B cell (primary cell): ENCODE measurements at regions not wholly inside any gene's neighbourhood (a gene's known extent, or its start where the extent isn't known, plus 50 kb on each side); places are given as distances from the start of the nearest gene placed in this dataset.

Experiments used
- ATAC-seq: fragments of 200-7000 bp; cut with Tn5 transposase; one replicate; pipeline ENCODE4 v1.10.0; 2021; ENCODE audit warnings: low read depth, mild to moderate bottlenecking, moderate number of reproducible peaks, moderate library complexity
- CTCF ChIA-PET: fragments of 350-600 bp; sonication (Branson Sonifier 250); formaldehyde crosslinking; loops from one replicate; lab custom pipeline; 2021; ENCODE audit warnings: antibody characterized with exemption, inconsistent platforms; lab: Charles Lee
- POLR2A ChIA-PET: fragments of 350-600 bp; sonication (Branson Sonifier 250); formaldehyde crosslinking; loops from one replicate; lab custom pipeline; 2021; ENCODE audit warnings: antibody characterized with exemption; lab: Charles Lee
- DNase-seq: peaks from one replicate; pipeline ENCODE4 v3.0.0; 2013
- H2AFZ ChIP-seq: 2 replicates; pipeline ENCODE4 v1.6.1; 2012; ENCODE audit warnings: mild to moderate bottlenecking, low read depth, low read length; ENCODE audit not compliant: insufficient read depth, poor library complexity, severe bottlenecking
- H3K27ac ChIP-seq, 2 donors: 1 replicate in 1 of 2; 2 replicates in 1 of 2; pipeline ENCODE4 v1.5.1; 2012 to 2013; ENCODE audit warnings: low read length in 2 of 2, mild to moderate bottlenecking in 2 of 2, moderate library complexity in 1 of 2
- H3K27me3 ChIP-seq, 4 experiments: fragments of 200-600 bp in 1 of 4; sonication (generic) in 1 of 4; replicated peaks in 1 of 4; 1 replicate in 2 of 4; 2 replicates in 2 of 4; pipeline versions ENCODE4 v1.6.1 to v1.7.0; 2013 to 2016; ENCODE audit warnings: low read length in 3 of 4, mild to moderate bottlenecking in 2 of 4, mixed read lengths in 1 of 4, moderate library complexity in 1 of 4; ENCODE audit not compliant: insufficient read depth in 4 of 4, control insufficient read depth in 3 of 4; ENCODE audit errors: control extremely low read depth in 1 of 4
- H3K36me3 ChIP-seq, 2 experiments: replicated peaks in 1 of 2; 1 replicate in 1 of 2; 2 replicates in 1 of 2; pipeline versions ENCODE4 v1.6.1 to v1.7.1; 2013; ENCODE audit warnings: low read length in 1 of 2; ENCODE audit not compliant: insufficient read depth in 2 of 2, control insufficient read depth in 1 of 2; ENCODE audit errors: control extremely low read depth in 1 of 2, extremely low read depth in 1 of 2
- H3K4me1 ChIP-seq, 2 donors: fragments of 200-600 bp in 1 of 2; sonication (generic) in 1 of 2; 1 replicate in 1 of 2; 2 replicates in 1 of 2; pipeline versions ENCODE4 v1.5.1 to v1.6.1; 2013 to 2017; ENCODE audit warnings: low read length in 2 of 2; ENCODE audit not compliant: control insufficient read depth in 2 of 2, insufficient read depth in 2 of 2
- H3K4me2 ChIP-seq: replicated peaks from 2 replicates; pipeline ENCODE3; 2012; ENCODE audit warnings: mild to moderate bottlenecking, low read depth, low read length; ENCODE audit not compliant: poor library complexity, severe bottlenecking
- H3K4me3 ChIP-seq, 5 experiments: fragments of 200-600 bp in 1 of 5; sonication (generic) in 1 of 5; 1 replicate in 3 of 5; 2 replicates in 2 of 5; pipeline versions ENCODE4 v1.5.1 to v1.7.0; 2011 to 2016; ENCODE audit warnings: low read length in 4 of 5, mild to moderate bottlenecking in 4 of 5, low read depth in 2 of 5, control low read depth in 1 of 5, moderate library complexity in 1 of 5; ENCODE audit not compliant: insufficient read depth in 1 of 5; ENCODE audit errors: control extremely low read depth in 1 of 5, extremely low read depth in 1 of 5
- H3K79me2 ChIP-seq: fragments of 200-600 bp; sonication (generic); one replicate; pipeline ENCODE4 v1.6.0; 2016; ENCODE audit warnings: low read length; ENCODE audit not compliant: control insufficient read depth, insufficient read depth
- H3K9ac ChIP-seq: fragments of 200-600 bp; sonication (generic); 2 replicates; pipeline ENCODE4 v1.6.1; 2017; ENCODE audit warnings: mild to moderate bottlenecking, low read length, moderate library complexity
- H3K9me3 ChIP-seq, 3 donors: one replicate each; pipeline versions ENCODE4 v1.6.1 to v1.7.1; 2013; ENCODE audit warnings: low read length in 2 of 3; ENCODE audit not compliant: control insufficient read depth in 2 of 3, insufficient read depth in 1 of 3; ENCODE audit errors: control extremely low read depth in 1 of 3
- H4K20me1 ChIP-seq: 2 replicates; pipeline ENCODE4 v1.6.0; 2012; ENCODE audit warnings: mild to moderate bottlenecking, low read length; ENCODE audit not compliant: insufficient read depth, control insufficient read depth, poor library complexity, severe bottlenecking
- H3K27ac Mint-ChIP-seq: one replicate; pipeline ENCODE4 v1.8.0; 2021; ENCODE audit warnings: mixed read lengths
- H3K27me3 Mint-ChIP-seq: one replicate; pipeline ENCODE4 v1.8.0; 2021; ENCODE audit warnings: mixed read lengths
- H3K4me1 Mint-ChIP-seq: one replicate; pipeline ENCODE4 v1.8.0; 2021; ENCODE audit warnings: mixed read lengths
- H3K4me3 Mint-ChIP-seq: one replicate; pipeline ENCODE4 v1.8.0; 2021; ENCODE audit warnings: mixed read lengths
- H3K9me3 Mint-ChIP-seq: one replicate; pipeline ENCODE4 v1.8.0; 2022; ENCODE audit warnings: mixed read lengths; ENCODE audit not compliant: insufficient read depth
- EZH2 ChIP-seq: IDR thresholded peaks from 2 replicates; pipeline ENCODE4 v1.6.1; 2012; ENCODE audit warnings: borderline replicate concordance, low read depth, mild to moderate bottlenecking, moderate library complexity, low read length; ENCODE audit not compliant: insufficient read depth, poor library complexity, severe bottlenecking
- WGBS: methylation state at CpG from one replicate; pipeline ENCODE4 v1.1.5; 2013; ENCODE audit warnings: missing lambda C conversion rate; ENCODE audit not compliant: insufficient coverage; 5-methylcytosine and 5-hydroxymethylcytosine counted together
- intact Hi-C: fragments of 100-400 bp; cut with micrococcal nuclease; formaldehyde crosslinking; loops from one replicate; pipeline ENCODE4 v1.10.0; 2022
- TF ChIP-seq, protein P1 (sequence below): fragments of 200-600 bp; IDR thresholded peaks from one replicate; pipeline ENCODE4 v1.8.0; 2022; ENCODE audit warnings: antibody characterized with exemption, mild to moderate bottlenecking

DNA sequence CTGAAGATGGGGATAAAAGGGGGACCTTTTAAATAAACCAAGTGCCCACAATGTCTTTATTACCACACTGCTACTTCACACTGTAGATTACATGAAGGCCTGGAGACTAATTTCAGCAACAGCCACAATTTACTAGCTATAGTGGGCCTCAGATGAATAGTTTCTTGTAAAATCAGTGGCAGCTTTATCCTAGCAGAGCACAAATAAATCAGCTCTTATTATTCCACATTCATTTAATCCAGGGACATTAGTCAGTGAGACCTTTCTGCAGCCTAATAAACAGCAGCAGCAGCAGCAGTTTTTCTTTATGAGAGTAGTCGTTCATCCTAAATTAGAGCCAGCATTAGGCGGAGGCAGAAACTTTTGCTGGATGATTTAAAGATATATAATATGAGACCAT, 542.3 kb downstream of the PSAT1 start:
- no CpG with 5 or more reads among the region's 2 CpGs for WGBS
- DNase-seq (no peak), ATAC-seq (no peak)
- ChIA-PET CTCF (no interaction called here), POLR2A (no interaction called here)
- no peaks in the 10 kb centered on the region for H3K4me1 ChIP-seq
- no peaks in the 10 kb centered on the region for H3K27me3 Mint-ChIP-seq
- no peak overlapping the region for H3K27ac ChIP-seq
- peaks cover 6% of the 10 kb centered on the region for H3K9me3 Mint-ChIP-seq
- no peaks in the 10 kb centered on the region for H3K36me3 ChIP-seq
- no peak overlapping the region for H3K4me3 Mint-ChIP-seq
- no peak overlapping the region for H3K9ac ChIP-seq
- no peak overlapping the region for H3K4me3 ChIP-seq
- no peak overlapping the region for H3K27ac Mint-ChIP-seq
- H3K27me3 ChIP-seq, result no peaks in the 10 kb centered on the region
- intact Hi-C loops, result no loop called here
- H3K9me3 ChIP-seq, result peaks cover 0 to 3% (median 0%) of the 10 kb centered on the region in 3 donors
- no peaks in the 10 kb centered on the region for H4K20me1 ChIP-seq
- H3K4me1 Mint-ChIP-seq, result peaks cover 5% of the 10 kb centered on the region
- no peak overlapping the region for H2AFZ ChIP-seq
- H3K79me2 ChIP-seq, result no peaks in the 10 kb centered on the region
- no peak for TF ChIP-seq EZH2
- TF ChIP-seq, protein P1, sequence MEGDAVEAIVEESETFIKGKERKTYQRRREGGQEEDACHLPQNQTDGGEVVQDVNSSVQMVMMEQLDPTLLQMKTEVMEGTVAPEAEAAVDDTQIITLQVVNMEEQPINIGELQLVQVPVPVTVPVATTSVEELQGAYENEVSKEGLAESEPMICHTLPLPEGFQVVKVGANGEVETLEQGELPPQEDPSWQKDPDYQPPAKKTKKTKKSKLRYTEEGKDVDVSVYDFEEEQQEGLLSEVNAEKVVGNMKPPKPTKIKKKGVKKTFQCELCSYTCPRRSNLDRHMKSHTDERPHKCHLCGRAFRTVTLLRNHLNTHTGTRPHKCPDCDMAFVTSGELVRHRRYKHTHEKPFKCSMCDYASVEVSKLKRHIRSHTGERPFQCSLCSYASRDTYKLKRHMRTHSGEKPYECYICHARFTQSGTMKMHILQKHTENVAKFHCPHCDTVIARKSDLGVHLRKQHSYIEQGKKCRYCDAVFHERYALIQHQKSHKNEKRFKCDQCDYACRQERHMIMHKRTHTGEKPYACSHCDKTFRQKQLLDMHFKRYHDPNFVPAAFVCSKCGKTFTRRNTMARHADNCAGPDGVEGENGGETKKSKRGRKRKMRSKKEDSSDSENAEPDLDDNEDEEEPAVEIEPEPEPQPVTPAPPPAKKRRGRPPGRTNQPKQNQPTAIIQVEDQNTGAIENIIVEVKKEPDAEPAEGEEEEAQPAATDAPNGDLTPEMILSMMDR, result no peak
- no peak overlapping the region for H3K4me2 ChIP-seq

DNA sequence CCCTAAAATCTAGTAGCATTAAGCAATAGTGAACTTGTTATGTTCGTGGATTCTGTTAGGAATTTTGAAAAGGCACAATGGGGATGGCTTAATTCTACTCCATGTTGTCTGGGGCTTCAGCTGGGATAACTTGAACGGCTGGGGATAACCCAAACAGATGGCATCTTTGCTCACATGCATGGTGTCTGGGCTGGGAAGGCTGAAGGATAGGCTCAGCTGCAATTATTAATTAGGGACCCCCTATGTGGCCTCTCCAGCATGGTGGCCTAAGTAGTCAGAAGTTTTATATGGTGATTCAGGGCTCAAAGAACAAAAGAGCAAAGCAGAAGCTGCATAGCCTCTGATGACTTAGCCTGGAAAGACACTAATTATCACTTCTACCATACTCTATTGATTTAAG, 551.1 kb downstream of the PSAT1 start:
- no peak overlapping the region for H3K4me2 ChIP-seq
- 76% methylated on average over 2 of the region's 2 CpGs for WGBS
- ATAC-seq (no peak), DNase-seq (no peak)
- Mint-ChIP-seq H3K9me3 (peaks cover 5% of the 10 kb centered on the region), H3K27me3 (no peaks in the 10 kb centered on the region), H3K4me1 (no peaks in the 10 kb centered on the region), H3K4me3 (no peak overlapping the region), H3K27ac (no peak overlapping the region)
- ChIA-PET CTCF (no interaction called here), POLR2A (no interaction called here)
- no peaks in the 10 kb centered on the region for H3K79me2 ChIP-seq
- H3K27me3 ChIP-seq, result no peaks in the 10 kb centered on the region
- H2AFZ ChIP-seq, result no peak overlapping the region
- no peak for TF ChIP-seq EZH2
- TF ChIP-seq, protein P1, result no peak
- H3K4me1 ChIP-seq, result no peaks in the 10 kb centered on the region
- no peaks in the 10 kb centered on the region for H3K36me3 ChIP-seq
- H3K9me3 ChIP-seq, result peaks cover 0 to 3% (median 0%) of the 10 kb centered on the region in 3 donors
- no peak overlapping the region for H3K4me3 ChIP-seq
- no peak overlapping the region for H3K27ac ChIP-seq
- no peaks in the 10 kb centered on the region for H4K20me1 ChIP-seq
- no peak overlapping the region for H3K9ac ChIP-seq
- intact Hi-C loops, result no loop called here
